CD4-positive, alpha-beta memory T cell (primary cell): ENCODE measurements at regions not wholly inside any gene's neighbourhood (a gene's known extent, or its start where the extent isn't known, plus 50 kb on each side); places are given as distances from the start of the nearest gene placed in this dataset.
A peak's percentile ranks its signal among the peaks of the same experiment; 100 is the strongest.

Experiments used
- CTCF ChIA-PET: fragments of 350-600 bp; sonication (Branson Sonifier 250); formaldehyde crosslinking; loops from one replicate; lab custom pipeline; 2021; ENCODE audit warnings: inconsistent platforms; ENCODE audit not compliant: partially characterized antibody; lab: Charles Lee
- POLR2A ChIA-PET: fragments of 350-600 bp; sonication (Branson Sonifier 250); formaldehyde crosslinking; loops from one replicate; lab custom pipeline; 2021; ENCODE audit not compliant: partially characterized antibody; lab: Charles Lee
- DNase-seq, 5 donors: peaks; one replicate each; pipeline versions ENCODE4 v3.0.0 to v3.0.0-alpha.2; 2020 to 2022; ENCODE audit warnings: mixed read lengths in 1 of 5
- H3K27ac ChIP-seq: one replicate; pipeline ENCODE4 v1.7.0; 2013; ENCODE audit warnings: low read depth, low read length
- H3K27me3 ChIP-seq: 2 replicates; pipeline ENCODE4 v1.7.0; 2013; ENCODE audit warnings: mild to moderate bottlenecking, low read length, moderate library complexity; ENCODE audit not compliant: insufficient read depth
- H3K36me3 ChIP-seq: 2 replicates; pipeline ENCODE4 v1.7.0; 2013; ENCODE audit warnings: mild to moderate bottlenecking, low read length, moderate library complexity; ENCODE audit not compliant: insufficient read depth
- H3K4me1 ChIP-seq: 2 replicates; pipeline ENCODE4 v1.7.0; 2013; ENCODE audit warnings: mild to moderate bottlenecking, low read length, moderate library complexity; ENCODE audit not compliant: insufficient read depth
- H3K4me3 ChIP-seq, 2 donors: one replicate each; pipeline ENCODE4 v1.7.0; 2013; ENCODE audit warnings: low read length in 2 of 2, mild to moderate bottlenecking in 1 of 2
- H3K9me3 ChIP-seq, 2 donors: one replicate each; pipeline ENCODE4 v1.7.0; 2013; ENCODE audit warnings: low read length in 2 of 2, control low read depth in 1 of 2; ENCODE audit not compliant: control insufficient read depth in 1 of 2
- H3K27ac Mint-ChIP-seq, 7 donors: one replicate each; pipeline ENCODE4 v1.8.0; 2020 to 2021; ENCODE audit warnings: mixed read lengths in 7 of 7, mild to moderate bottlenecking in 6 of 7, inconsistent platforms in 3 of 7, moderate library complexity in 3 of 7
- H3K27me3 Mint-ChIP-seq, 2 donors: one replicate each; pipeline ENCODE4 v1.8.0; 2020 to 2021; ENCODE audit warnings: mixed read lengths in 2 of 2
- H3K36me3 Mint-ChIP-seq, 2 donors: one replicate each; pipeline ENCODE4 v1.8.0; 2020 to 2021; ENCODE audit warnings: mixed read lengths in 2 of 2, inconsistent platforms in 1 of 2, mild to moderate bottlenecking in 1 of 2
- H3K4me1 Mint-ChIP-seq, 4 donors: one replicate each; pipeline ENCODE4 v1.8.0; 2020 to 2021; ENCODE audit warnings: mixed read lengths in 4 of 4, mild to moderate bottlenecking in 1 of 4
- H3K4me3 Mint-ChIP-seq, 8 donors: one replicate each; pipeline ENCODE4 v1.8.0; 2020 to 2021; ENCODE audit warnings: mixed read lengths in 8 of 8, mild to moderate bottlenecking in 7 of 8, moderate library complexity in 6 of 8, inconsistent platforms in 3 of 8
- H3K9me3 Mint-ChIP-seq, 8 donors: one replicate each; pipeline ENCODE4 v1.8.0; 2020 to 2021; ENCODE audit warnings: mixed read lengths in 8 of 8, mild to moderate bottlenecking in 5 of 8, inconsistent platforms in 3 of 8, moderate library complexity in 1 of 8
- intact Hi-C: fragments of 100-400 bp; cut with micrococcal nuclease; formaldehyde crosslinking; loops from one replicate; pipeline ENCODE4 v1.15.1; 2023

- no peaks in the 10 kb centered on the region for H3K9me3 ChIP-seq
Measured at GRCh38 chr6:27076116-27076515, 171.4 kb upstream of the PRSS16 start.

GRCh38 chr6:27078734-27079357 is 168.7 kb upstream of the PRSS16 start:
- Histone ChIP-seq H3K36me3 (no peaks in the 10 kb centered on the region), H3K4me1 (peaks cover 5% of the 10 kb centered on the region), H3K27me3 (peaks cover 10% of the 10 kb centered on the region), H3K27ac (no peak overlapping the region), H3K4me3 (no peak overlapping the region), H3K9me3 (no peaks in the 10 kb centered on the region)
- H3K36me3 Mint-ChIP-seq = no peaks in the 10 kb centered on the region
- peak; percentile 36 to 52 (median 46) for DNase-seq
- intact Hi-C loops = loop anchor here (1.0 to 10.0 kb wide), 3 partner anchors 472 to 734 kb away; no protein-coding TSS in a partner anchor
- ChIA-PET POLR2A (interaction anchor here (1.2 kb wide), 1 partner anchor 1272 kb away, joined by 3 read pairs; no protein-coding TSS in a partner anchor), CTCF (interaction anchor here (1.0 to 5.4 kb wide), 7 partner anchors 9 to 507 kb away, joined by 3 to 56 read pairs (median 4); no protein-coding TSS in a partner anchor)
- H3K27ac Mint-ChIP-seq = no peak overlapping the region
- H3K4me3 Mint-ChIP-seq = peak overlapping the region; percentile 35 to 82 (median 76)
- H3K4me1 Mint-ChIP-seq = peaks cover 0 to 7% (median 5%) of the 10 kb centered on the region in 4 donors
- H3K9me3 Mint-ChIP-seq = no peaks in the 10 kb centered on the region
- H3K27me3 Mint-ChIP-seq = peaks cover 21 to 35% of the 10 kb centered on the region in 2 donors

More at GRCh38 chr6:27076116-27076515, 171.4 kb upstream of the PRSS16 start:
- H3K27ac Mint-ChIP-seq = no peak overlapping the region
- H3K27me3 Mint-ChIP-seq = peaks cover 17 to 20% of the 10 kb centered on the region in 2 donors
- intact Hi-C loops = loop anchor here (10.0 kb wide), 1 partner anchor 731 kb away; no protein-coding TSS in a partner anchor
- peaks cover 10% of the 10 kb centered on the region for H3K27me3 ChIP-seq
- ChIA-PET POLR2A (no interaction called here), CTCF (no interaction called here)
- H3K27ac ChIP-seq = no peak overlapping the region
- H3K9me3 Mint-ChIP-seq = no peaks in the 10 kb centered on the region
- no peak overlapping the region for H3K4me3 Mint-ChIP-seq
- H3K36me3 Mint-ChIP-seq = no peaks in the 10 kb centered on the region
- H3K36me3 ChIP-seq = no peaks in the 10 kb centered on the region
- peaks cover 5% of the 10 kb centered on the region for H3K4me1 ChIP-seq
- DNase-seq = no peak
- no peak overlapping the region for H3K4me3 ChIP-seq
- peaks cover 0 to 7% (median 5%) of the 10 kb centered on the region in 4 donors for H3K4me1 Mint-ChIP-seq

GRCh38 chr6:27081188-27081587 is 166.3 kb upstream of the PRSS16 start:
- H3K9me3 ChIP-seq = no peaks in the 10 kb centered on the region
- H3K36me3 Mint-ChIP-seq = no peaks in the 10 kb centered on the region
- ChIA-PET POLR2A (no interaction called here), CTCF (interaction anchor here (5.4 kb wide), 1 partner anchor 471 kb away, joined by 56 read pairs; no protein-coding TSS in a partner anchor)
- no peaks in the 10 kb centered on the region for H3K36me3 ChIP-seq
- H3K27me3 ChIP-seq = peaks cover 10% of the 10 kb centered on the region
- no peak overlapping the region for H3K4me3 Mint-ChIP-seq
- H3K4me3 ChIP-seq = no peak overlapping the region
- no peak overlapping the region for H3K27ac ChIP-seq
- no peak overlapping the region for H3K27ac Mint-ChIP-seq
- intact Hi-C loops = no loop called here
- H3K9me3 Mint-ChIP-seq = no peaks in the 10 kb centered on the region
- no peak for DNase-seq
- H3K27me3 Mint-ChIP-seq = peaks cover 21 to 34% of the 10 kb centered on the region in 2 donors
- peaks cover 0 to 7% (median 5%) of the 10 kb centered on the region in 4 donors for H3K4me1 Mint-ChIP-seq
- H3K4me1 ChIP-seq = peaks cover 5% of the 10 kb centered on the region

GRCh38 chr6:27081931-27082330 is 165.6 kb upstream of the PRSS16 start:
- Histone ChIP-seq H3K4me1 (peaks cover 5% of the 10 kb centered on the region), H3K27me3 (peaks cover 4% of the 10 kb centered on the region), H3K9me3 (no peaks in the 10 kb centered on the region), H3K4me3 (no peak overlapping the region), H3K27ac (no peak overlapping the region), H3K36me3 (no peaks in the 10 kb centered on the region)
- DNase-seq = no peak
- Mint-ChIP-seq H3K36me3 (no peaks in the 10 kb centered on the region), H3K27me3 (peaks cover 22 to 33% of the 10 kb centered on the region in 2 donors), H3K4me3 (no peak overlapping the region), H3K27ac (no peak overlapping the region), H3K9me3 (no peaks in the 10 kb centered on the region), H3K4me1 (peaks cover 0 to 7% (median 5%) of the 10 kb centered on the region in 4 donors)
- POLR2A ChIA-PET = no interaction called here
- CTCF ChIA-PET = interaction anchor here (5.4 kb wide), 1 partner anchor 472 kb away, joined by 56 read pairs; no protein-coding TSS in a partner anchor
- intact Hi-C loops = no loop called here

GRCh38 chr6:27088068-27088467 is 159.4 kb upstream of the PRSS16 start:
- H3K27ac Mint-ChIP-seq = no peak overlapping the region
- Histone ChIP-seq H3K4me3 (no peak overlapping the region), H3K9me3 (no peaks in the 10 kb centered on the region), H3K4me1 (peaks cover 9% of the 10 kb centered on the region), H3K36me3 (no peaks in the 10 kb centered on the region), H3K27ac (no peak overlapping the region), H3K27me3 (peaks cover 23% of the 10 kb centered on the region)
- ChIA-PET CTCF (interaction anchor here (1.3 kb wide), 1 partner anchor 9 kb away, joined by 3 read pairs; no protein-coding TSS in a partner anchor), POLR2A (interaction anchor here (0.6 kb wide), 1 partner anchor 28 kb away, joined by 3 read pairs; no protein-coding TSS in a partner anchor)
- H3K27me3 Mint-ChIP-seq = peaks cover 40 to 47% of the 10 kb centered on the region in 2 donors
- no peak overlapping the region for H3K4me3 Mint-ChIP-seq
- peaks cover 0 to 2% (median 0%) of the 10 kb centered on the region in 8 donors for H3K9me3 Mint-ChIP-seq
- no peak for DNase-seq
- no peaks in the 10 kb centered on the region for H3K36me3 Mint-ChIP-seq
- intact Hi-C loops = no loop called here
- peaks cover 5 to 7% (median 6%) of the 10 kb centered on the region in 4 donors for H3K4me1 Mint-ChIP-seq

GRCh38 chr6:27091661-27092315 is 155.7 kb upstream of the PRSS16 start:
- Mint-ChIP-seq H3K4me1 (peaks cover 7 to 14% (median 10%) of the 10 kb centered on the region in 4 donors), H3K27me3 (peaks cover 48 to 55% of the 10 kb centered on the region in 2 donors), H3K27ac (no peak overlapping the region), H3K4me3 (peak overlapping the region in 7 of 8 donors; percentile 6 to 75 (median 57)), H3K36me3 (no peaks in the 10 kb centered on the region), H3K9me3 (peaks cover 0 to 4% (median 0%) of the 10 kb centered on the region in 8 donors)
- intact Hi-C loops = no loop called here
- ChIA-PET CTCF (interaction anchor here (1.2 kb wide), 1 partner anchor 661 kb away, joined by 3 read pairs; no protein-coding TSS in a partner anchor), POLR2A (no interaction called here)
- no peak for DNase-seq
- Histone ChIP-seq H3K27me3 (peaks cover 38% of the 10 kb centered on the region), H3K4me3 (no peak overlapping the region), H3K4me1 (peaks cover 13% of the 10 kb centered on the region), H3K36me3 (no peaks in the 10 kb centered on the region), H3K9me3 (no peaks in the 10 kb centered on the region), H3K27ac (no peak overlapping the region)

GRCh38 chr6:27092316-27092692 is 155.2 kb upstream of the PRSS16 start:
- H3K4me3 Mint-ChIP-seq = peak overlapping the region in 6 of 8 donors; percentile 11 to 75 (median 58)
- DNase-seq = no peak
- H3K27ac ChIP-seq = no peak overlapping the region
- H3K4me3 ChIP-seq = no peak overlapping the region
- ChIA-PET POLR2A (no interaction called here), CTCF (interaction anchor here (1.2 kb wide), 1 partner anchor 660 kb away, joined by 3 read pairs; no protein-coding TSS in a partner anchor)
- H3K36me3 ChIP-seq = no peaks in the 10 kb centered on the region
- H3K4me1 ChIP-seq = peaks cover 18% of the 10 kb centered on the region
- no peak overlapping the region for H3K27ac Mint-ChIP-seq
- H3K4me1 Mint-ChIP-seq = peaks cover 10 to 19% (median 16%) of the 10 kb centered on the region in 4 donors
- H3K9me3 Mint-ChIP-seq = peaks cover 0 to 4% (median 1%) of the 10 kb centered on the region in 8 donors
- intact Hi-C loops = no loop called here
- H3K27me3 Mint-ChIP-seq = peaks cover 48 to 55% of the 10 kb centered on the region in 2 donors
- H3K36me3 Mint-ChIP-seq = no peaks in the 10 kb centered on the region
- no peaks in the 10 kb centered on the region for H3K9me3 ChIP-seq
- H3K27me3 ChIP-seq = peaks cover 43% of the 10 kb centered on the region
